ENCODE measurements at regions not wholly inside any gene's neighbourhood (a gene's known extent, or its start where the extent isn't known, plus 50 kb on each side); places are given as distances from the start of the nearest gene placed in this dataset.

GRCh38 chr20:63072991-63073737 lies 66.4 kb upstream of the BHLHE23 start:
- H3K4me3 Mint-ChIP-seq (ENCODE audit: low read depth, unreplicated experiment) = no peak overlapping the region
- no peak overlapping the region for H3K27ac Mint-ChIP-seq (ENCODE audit: unreplicated experiment)
- CTCF ChIA-PET = interaction anchor here (0.6 to 1.0 kb wide), 2 partner anchors 107 to 374 kb away, joined by 3 to 6 read pairs; no protein-coding TSS in a partner anchor
- no peak for TF ChIP-seq CTCF (IDR thresholded peaks at IDR 0.05; ENCODE audit: unreplicated experiment)
- peaks cover 5% of the 10 kb centered on the region for H3K9me3 Mint-ChIP-seq (ENCODE audit: low read depth, unreplicated experiment)
- no peaks in the 10 kb centered on the region for H3K4me1 Mint-ChIP-seq (ENCODE audit: low read depth, unreplicated experiment)
- no peaks in the 10 kb centered on the region for H3K36me3 Mint-ChIP-seq (ENCODE audit: insufficient read depth, unreplicated experiment)
- H3K27me3 Mint-ChIP-seq (ENCODE audit: unreplicated experiment) = peaks cover 98% of the 10 kb centered on the region
- intact Hi-C loops (cut with micrococcal nuclease; ENCODE audit: unreplicated experiment) = no loop called here
- no TSS peak for BruUV-seq (replicated peaks)
- no peak for DNase-seq

GRCh38 chr20:63072231-63072791 lies 65.5 kb upstream of the BHLHE23 start:
- no peak overlapping the region for H3K4me3 Mint-ChIP-seq (ENCODE audit: low read depth, unreplicated experiment)
- H3K27me3 Mint-ChIP-seq (ENCODE audit: unreplicated experiment) = peaks cover 99% of the 10 kb centered on the region
- intact Hi-C loops (cut with micrococcal nuclease; ENCODE audit: unreplicated experiment) = no loop called here

GRCh38 chr20:63071541-63072181 lies 64.9 kb upstream of the BHLHE23 start:
- Mint-ChIP-seq H3K4me1 (ENCODE audit: low read depth, unreplicated experiment) (no peaks in the 10 kb centered on the region), H3K4me3 (ENCODE audit: low read depth, unreplicated experiment) (no peak overlapping the region), H3K9me3 (ENCODE audit: low read depth, unreplicated experiment) (no peaks in the 10 kb centered on the region), H3K27me3 (ENCODE audit: unreplicated experiment) (peaks cover 99% of the 10 kb centered on the region), H3K36me3 (ENCODE audit: insufficient read depth, unreplicated experiment) (no peaks in the 10 kb centered on the region), H3K27ac (ENCODE audit: unreplicated experiment) (no peak overlapping the region)
- CTCF ChIA-PET = interaction anchor here (0.6 to 0.7 kb wide), 4 partner anchors 13 to 1685 kb away, joined by 3 to 5 read pairs (median 3); no protein-coding TSS in a partner anchor
- TF ChIP-seq CTCF (IDR thresholded peaks at IDR 0.05; ENCODE audit: unreplicated experiment) = no peak
- intact Hi-C loops (cut with micrococcal nuclease; ENCODE audit: unreplicated experiment) = no loop called here
- DNase-seq = no peak
- BruUV-seq (replicated peaks) = no TSS peak

More at GRCh38 chr20:63072231-63072791, 65.5 kb upstream of the BHLHE23 start:
- no TSS peak for BruUV-seq (replicated peaks)
- DNase-seq = no peak
- H3K27ac Mint-ChIP-seq (ENCODE audit: unreplicated experiment) = no peak overlapping the region
- H3K36me3 Mint-ChIP-seq (ENCODE audit: insufficient read depth, unreplicated experiment) = no peaks in the 10 kb centered on the region
- CTCF ChIA-PET = interaction anchor here (0.6 to 1.0 kb wide), 3 partner anchors 108 to 1686 kb away, joined by 3 to 5 read pairs (median 3); no protein-coding TSS in a partner anchor
- no peak for TF ChIP-seq CTCF (IDR thresholded peaks at IDR 0.05; ENCODE audit: unreplicated experiment)
- H3K9me3 Mint-ChIP-seq (ENCODE audit: low read depth, unreplicated experiment) = peaks cover under 1% of the 10 kb centered on the region
- H3K4me1 Mint-ChIP-seq (ENCODE audit: low read depth, unreplicated experiment) = no peaks in the 10 kb centered on the region

- no peaks in the 10 kb centered on the region for H3K9me3 Mint-ChIP-seq (ENCODE audit: low read depth, unreplicated experiment)
- no peak for DNase-seq
- no TSS peak for BruUV-seq (replicated peaks)
- CTCF ChIA-PET = interaction anchor here (0.6 to 0.7 kb wide), 2 partner anchors 14 to 128 kb away, joined by 3 read pairs; no protein-coding TSS in a partner anchor
- TF ChIP-seq CTCF (IDR thresholded peaks at IDR 0.05; ENCODE audit: unreplicated experiment) = no peak
- intact Hi-C loops (cut with micrococcal nuclease; ENCODE audit: unreplicated experiment) = no loop called here
- no peaks in the 10 kb centered on the region for H3K36me3 Mint-ChIP-seq (ENCODE audit: insufficient read depth, unreplicated experiment)
- H3K27me3 Mint-ChIP-seq (ENCODE audit: unreplicated experiment) = peaks cover 99% of the 10 kb centered on the region
- no peak overlapping the region for H3K27ac Mint-ChIP-seq (ENCODE audit: unreplicated experiment)
- H3K4me3 Mint-ChIP-seq (ENCODE audit: low read depth, unreplicated experiment) = no peak overlapping the region
- no peaks in the 10 kb centered on the region for H3K4me1 Mint-ChIP-seq (ENCODE audit: low read depth, unreplicated experiment)
These were observed 64.2 kb upstream of the BHLHE23 start for GRCh38 chr20:63070771-63071540.

Data from Calu3 (cell line).